ENCODE measurements at regions not wholly inside any gene's neighbourhood (a gene's known extent, or its start where the extent isn't known, plus 50 kb on each side); places are given as distances from the start of the nearest gene placed in this dataset.
"Not testable (repeated sequence)": the region's sequence is repeated elsewhere in the genome, so short reads cannot be mapped to it uniquely, and the experiment has no call there.

DNA sequence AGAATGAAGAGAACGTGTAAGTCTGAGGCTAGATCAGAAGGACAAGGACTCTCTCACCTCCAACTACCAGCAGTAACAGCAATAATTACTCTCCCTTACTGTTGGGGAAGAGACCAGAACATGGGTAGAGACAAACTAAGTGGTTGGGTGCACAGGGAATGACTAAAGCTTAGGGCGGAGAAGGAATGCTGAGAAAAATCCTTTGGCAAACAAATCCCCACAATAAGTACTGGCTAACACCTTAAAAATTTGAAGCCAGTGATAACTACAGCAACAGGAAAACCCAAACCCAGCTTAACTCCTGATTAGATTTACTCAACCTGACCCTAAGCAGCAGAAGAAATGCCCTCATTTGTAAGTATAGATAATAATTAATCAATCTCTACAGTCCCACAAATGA, 759.0 kb downstream of the AACS start:
- DNase-seq, result no peak

DNA sequence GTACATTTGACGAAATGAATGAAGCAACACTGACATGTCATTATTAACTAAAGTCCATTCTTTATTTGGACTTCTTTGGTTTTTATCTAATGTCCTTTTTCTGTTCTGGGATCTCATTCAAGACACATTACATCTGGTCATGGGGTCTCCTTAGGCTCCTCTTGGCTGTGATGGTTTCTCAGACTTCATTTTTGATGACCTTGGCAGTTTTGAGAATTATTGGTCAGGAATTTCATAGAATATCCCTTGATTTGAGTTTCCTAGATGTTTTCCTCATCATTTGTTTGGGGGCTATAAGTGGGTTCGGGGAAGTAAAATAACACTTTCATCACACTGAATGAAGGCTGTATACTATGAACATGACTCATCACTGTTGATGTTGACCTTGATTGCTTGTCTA, 770.6 kb downstream of the AACS start:
- DNase-seq, result no peak

- no peak for DNase-seq
These were observed 771.4 kb downstream of the AACS start for GRCh38 chr12:125836647-125837046.

- DNase-seq, result no peak
These were observed 776.1 kb downstream of the AACS start for GRCh38 chr12:125841332-125841731.

GRCh38 chr12:125852116-125852515, 786.9 kb downstream of the AACS start:
- DNase-seq, result no peak

DNA sequence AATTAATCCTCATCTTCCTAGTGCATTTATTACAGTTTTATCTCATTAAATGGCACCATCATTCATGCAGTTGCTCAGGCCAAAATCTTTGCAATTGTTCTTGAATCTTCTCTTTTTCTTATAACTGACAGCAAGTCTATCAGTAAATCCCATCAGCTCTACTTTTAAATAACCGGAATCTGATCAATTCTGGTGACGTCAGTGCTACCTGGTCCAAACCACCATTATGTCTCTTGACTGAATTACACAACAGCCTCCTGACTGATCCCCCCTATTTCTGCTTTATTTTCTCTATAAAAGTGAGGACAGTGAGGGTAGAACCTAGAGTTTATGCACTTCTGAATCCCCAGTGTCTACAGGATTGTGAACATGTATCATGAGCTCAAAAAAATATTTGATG, 787.4 kb downstream of the AACS start:
- DNase-seq, result no peak

- DNase-seq, result no peak
These were observed 788.4 kb downstream of the AACS start for GRCh38 chr12:125853670-125854069.

DNA sequence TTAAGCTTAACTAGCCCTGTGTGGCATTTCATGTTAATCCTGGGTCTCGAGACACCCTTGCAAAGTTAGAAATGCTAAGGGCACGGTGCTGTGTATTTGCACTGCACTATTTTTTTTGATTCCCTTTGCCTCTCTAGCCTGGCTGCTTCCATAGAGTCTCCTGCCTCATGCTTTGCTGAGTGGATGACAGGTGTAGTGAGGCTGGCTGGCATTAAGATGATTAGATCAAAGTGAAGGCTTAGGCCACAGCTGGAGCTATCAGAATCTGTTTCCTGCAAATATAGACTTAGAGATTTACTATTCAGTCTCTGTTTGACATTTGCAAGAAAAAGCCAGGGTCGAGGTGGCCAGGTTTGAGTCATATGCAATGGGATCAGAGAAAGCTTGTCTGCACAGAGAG, 791.1 kb downstream of the AACS start:
- no peak for DNase-seq

DNA sequence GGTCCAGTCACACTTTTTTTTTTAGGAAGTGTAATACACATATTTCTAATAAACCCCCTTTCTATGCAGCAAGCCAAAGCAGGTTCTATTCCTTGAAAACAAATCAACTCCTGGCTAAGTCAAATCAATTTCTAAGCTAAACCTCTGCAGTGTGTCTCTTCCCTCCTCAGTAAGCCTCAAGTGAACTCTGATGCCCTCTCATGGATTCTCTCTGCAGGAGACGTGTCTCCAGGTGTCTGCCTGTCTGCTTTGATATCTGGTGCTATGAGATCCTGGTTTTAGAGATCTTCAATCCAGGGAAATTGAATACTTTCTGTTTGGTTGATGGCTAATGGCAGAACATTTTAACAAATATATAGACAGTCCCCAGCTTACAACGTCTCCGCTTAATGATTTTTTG, 791.7 kb downstream of the AACS start:
- no peak for DNase-seq

GRCh38 chr12:125860672-125861288, 795.5 kb downstream of the AACS start:
- DNase-seq, result no peak

- DNase-seq, result no peak
These were observed 796.4 kb downstream of the AACS start for GRCh38 chr12:125861299-125862281.

- not testable (repeated sequence) for DNase-seq
These were observed 800.0 kb downstream of the AACS start for GRCh38 chr12:125865236-125865635.

GRCh38 chr12:125871811-125872594, 806.8 kb downstream of the AACS start:
- DNase-seq, result no peak

DNA sequence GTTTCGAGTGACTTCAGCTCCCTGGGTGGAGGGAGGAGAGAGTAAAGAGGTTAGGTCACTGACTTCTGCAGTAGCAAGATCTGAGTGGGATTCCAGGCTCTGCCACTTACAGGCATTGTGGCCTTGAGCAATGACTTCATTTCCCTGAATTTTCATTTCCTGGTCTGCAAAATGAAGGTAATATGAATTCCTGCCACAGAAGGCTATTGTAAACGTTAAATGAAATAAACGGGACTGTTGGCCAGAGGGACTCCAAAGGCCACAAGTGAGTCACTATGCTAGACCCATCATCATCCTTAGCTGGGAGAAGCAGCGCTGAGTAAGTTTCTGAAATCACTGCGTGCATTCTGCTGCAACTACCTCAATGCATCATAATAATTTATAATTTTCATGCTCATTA, 807.8 kb downstream of the AACS start:
- DNase-seq, result no peak

DNA sequence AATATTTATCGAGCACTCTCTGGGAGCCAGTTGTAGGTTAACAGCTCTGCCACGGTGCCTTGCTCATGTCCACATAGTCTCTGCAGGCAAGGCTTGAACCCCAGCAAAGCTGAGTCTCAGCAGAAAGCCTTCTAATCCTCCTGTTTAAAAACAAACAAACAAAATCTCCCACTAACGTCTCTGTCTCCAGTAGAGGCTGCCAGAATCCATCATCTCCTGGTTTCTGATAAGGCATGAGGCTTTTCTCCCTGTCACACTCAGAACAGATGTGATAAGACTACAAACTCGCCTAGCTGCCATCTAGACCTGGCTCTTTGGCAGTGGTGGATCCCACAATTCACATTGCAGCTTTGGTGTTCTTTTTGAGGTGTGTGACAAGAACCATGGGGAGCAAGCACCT, 813.2 kb downstream of the AACS start:
- no peak for DNase-seq

DNA sequence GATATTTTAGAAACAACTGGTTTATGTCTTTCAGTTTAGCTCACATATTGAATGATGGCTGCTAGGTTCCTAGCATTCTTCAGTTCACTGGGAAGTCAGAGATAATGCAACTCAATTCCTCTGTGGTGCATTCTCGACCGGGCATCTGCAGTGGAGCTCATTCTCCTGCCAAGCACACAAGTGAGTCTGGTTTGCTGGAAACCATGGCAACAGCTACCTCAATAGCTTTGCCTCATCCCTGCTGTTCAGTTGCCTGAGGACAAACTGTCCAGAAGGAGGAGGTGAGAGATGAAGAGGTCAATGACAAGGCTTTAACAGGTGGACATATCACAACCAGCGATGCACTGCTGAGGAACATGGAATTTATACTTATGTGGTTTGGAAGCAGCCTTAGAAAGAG, 816.9 kb downstream of the AACS start:
- DNase-seq, result no peak

DNA sequence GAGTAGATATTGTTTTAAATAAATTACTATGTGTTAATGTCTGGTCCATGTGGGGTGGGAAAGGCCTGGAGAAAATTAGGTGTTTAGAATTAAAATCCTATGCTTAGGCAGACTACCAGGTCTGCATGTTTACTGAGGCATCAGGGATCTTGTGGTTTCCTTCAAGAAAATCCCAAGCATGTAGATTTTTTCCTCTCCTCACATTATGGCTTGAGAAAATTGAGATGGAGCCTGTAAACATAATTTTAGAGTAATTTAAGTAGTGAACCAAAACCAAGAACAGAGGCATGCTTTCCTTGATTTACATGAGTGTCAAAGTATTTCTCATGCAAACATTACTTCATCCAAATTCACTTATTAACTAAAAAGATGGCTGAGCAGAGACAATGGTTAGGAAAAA, 823.7 kb downstream of the AACS start:
- DNase-seq, result no peak

- DNase-seq, result no peak
These were observed 824.5 kb downstream of the AACS start for GRCh38 chr12:125889742-125890141.

DNA sequence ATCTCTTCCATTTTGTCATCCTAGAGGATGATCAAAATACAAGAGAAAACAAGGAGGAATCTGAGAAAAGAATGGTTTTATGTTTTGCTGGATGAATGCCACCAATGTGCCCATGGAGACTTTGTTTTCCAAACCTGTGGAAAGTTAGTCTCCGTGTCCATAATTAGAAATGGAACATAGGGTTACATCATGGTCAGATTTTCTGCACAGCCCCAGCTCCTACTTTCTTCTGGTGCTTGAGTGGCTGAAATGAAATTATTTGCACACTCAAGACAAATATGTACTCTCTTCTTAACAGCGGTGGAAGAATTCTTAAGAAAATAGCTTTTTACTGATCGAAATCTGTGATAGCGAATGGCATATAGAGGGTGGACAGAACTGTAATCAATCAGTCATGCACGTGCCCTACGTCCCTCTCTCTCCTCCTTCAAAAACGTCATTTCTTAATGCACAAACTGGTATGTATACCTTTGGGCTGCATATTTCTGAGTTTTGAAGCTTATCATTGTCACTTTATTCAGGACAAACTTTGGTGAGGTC, 825.2 kb downstream of the AACS start:
- DNase-seq, result no peak

- no peak for DNase-seq
These were observed 825.7 kb downstream of the AACS start for GRCh38 chr12:125890971-125891370.

GRCh38 chr12:125892276-125892675, 827.0 kb downstream of the AACS start:
- no peak for DNase-seq

- no peak for DNase-seq
These were observed 837.8 kb downstream of the AACS start for GRCh38 chr12:125902991-125903390.

DNA sequence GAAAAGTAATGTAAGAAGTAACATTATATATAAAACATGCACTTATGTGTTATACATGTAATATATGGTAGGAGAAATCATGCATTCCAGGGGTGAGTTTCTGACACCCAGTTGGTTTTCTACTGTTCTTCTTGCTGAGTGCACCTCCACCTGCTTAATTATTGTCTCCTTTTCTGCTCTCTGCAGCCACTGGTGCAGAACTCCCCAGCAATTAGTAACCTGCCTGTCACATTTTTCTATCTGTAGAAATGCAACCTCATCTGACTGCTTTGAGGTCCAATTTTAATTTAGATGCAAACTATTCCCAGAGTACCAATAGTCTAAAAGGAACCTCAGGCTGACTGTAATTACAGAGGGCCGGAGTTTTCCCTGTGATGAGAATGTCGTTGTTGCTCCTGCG, 842.1 kb downstream of the AACS start:
- no peak for DNase-seq
